ENCODE measurements at regions not wholly inside any gene's neighbourhood (a gene's known extent, or its start where the extent isn't known, plus 50 kb on each side); places are given as distances from the start of the nearest gene placed in this dataset.

DNA sequence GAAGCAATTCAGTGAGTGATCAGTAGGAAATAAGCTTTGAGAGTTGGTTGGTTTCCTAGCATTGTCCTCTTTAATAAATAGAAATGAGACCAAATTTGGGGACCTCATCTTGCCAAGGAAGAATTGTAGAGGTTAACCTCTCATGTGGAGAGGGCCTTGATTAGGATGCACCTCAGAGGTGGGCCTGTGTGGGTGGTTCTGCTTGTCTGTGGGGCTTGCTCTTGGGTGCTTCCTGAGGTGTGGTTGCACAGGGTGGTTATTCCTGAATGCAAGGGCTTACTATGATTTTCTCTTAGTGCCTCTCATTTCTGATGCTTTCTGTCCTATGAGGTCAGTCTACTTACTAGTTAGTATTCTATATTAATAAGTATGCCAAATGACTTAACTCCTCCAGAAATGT lies 89.6 kb upstream of the MGAT5 start:
- H3K27ac ChIP-seq (replicated peaks; ENCODE audit: low read length): no peak overlapping the region
- H3K18ac ChIP-seq (ENCODE audit: low read length): no peak overlapping the region
- no peaks in the 10 kb centered on the region for H3K79me1 ChIP-seq (ENCODE audit: low read depth, low read length)
- no peak overlapping the region for H4K8ac ChIP-seq (ENCODE audit: low read depth, low read length)
- peaks cover 11 to 25% of the 10 kb centered on the region in 2 donors for H3K4me1 ChIP-seq (ENCODE audit: control insufficient read depth in 2 of 2, insufficient read depth in 1 of 2, low read depth in 1 of 2, low read length in 2 of 2)
- H2BK15ac ChIP-seq (ENCODE audit: low read length): no peak overlapping the region
- no peak overlapping the region for H2BK12ac ChIP-seq (ENCODE audit: low read length)
- H2BK5ac ChIP-seq (ENCODE audit: low read length): no peak overlapping the region
- H3K4me2 ChIP-seq (ENCODE audit: insufficient read depth, low read length, poor library complexity, severe bottlenecking): no peak overlapping the region
- no peak overlapping the region for H3K4me3 ChIP-seq (ENCODE audit: low read length in 2 of 2)
- no peak overlapping the region for H2AFZ ChIP-seq (ENCODE audit: low read length)
- H3K27me3 ChIP-seq (ENCODE audit: control insufficient read depth in 3 of 3, insufficient read depth in 3 of 3, low read depth in 1 of 3, low read length in 3 of 3): no peaks in the 10 kb centered on the region
- H4K91ac ChIP-seq (ENCODE audit: low read depth, low read length, poor library complexity): no peak overlapping the region
- H3K4ac ChIP-seq (ENCODE audit: low read length): no peak overlapping the region
- no peak overlapping the region for H3K23ac ChIP-seq (ENCODE audit: low read depth, low read length, poor library complexity)
- no peak for DNase-seq (ENCODE audit: low spot score)
- H3K36me3 ChIP-seq (replicated peaks in 1 of 2; ENCODE audit: control insufficient read depth in 2 of 2, insufficient read depth in 2 of 2, low read length in 2 of 2): no peaks in the 10 kb centered on the region
- H3K14ac ChIP-seq (ENCODE audit: low read length): no peak overlapping the region
- no peak overlapping the region for H2AK5ac ChIP-seq (ENCODE audit: low read depth, low read length)
- no peaks in the 10 kb centered on the region for H3K9me3 ChIP-seq (replicated peaks in 1 of 2; ENCODE audit: control insufficient read depth in 2 of 2, insufficient read depth in 1 of 2, low read depth in 1 of 2, low read length in 2 of 2)
- H3K9ac ChIP-seq (ENCODE audit: low read depth, low read length, poor library complexity): no peak overlapping the region
- no peak overlapping the region for H2BK120ac ChIP-seq (ENCODE audit: low read depth, low read length)

DNA sequence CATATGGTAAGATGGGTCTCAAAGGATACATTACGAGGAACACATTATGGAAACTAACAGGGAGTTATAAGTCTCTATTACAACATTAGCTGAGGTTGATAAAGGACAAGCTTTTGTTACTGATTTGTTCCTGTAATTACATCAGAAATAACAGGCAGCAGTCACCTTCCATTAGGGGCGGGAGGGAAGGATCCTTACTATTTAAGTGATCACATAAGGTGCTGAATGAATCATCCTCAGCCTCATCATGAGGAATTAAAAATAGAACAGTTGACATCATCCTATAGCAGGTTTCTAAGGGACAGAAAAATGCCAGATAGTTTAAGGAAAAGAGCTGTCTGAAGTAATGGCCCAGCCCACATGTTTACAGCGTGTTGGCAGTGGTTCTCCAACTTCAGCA lies 86.9 kb upstream of the MGAT5 start:
- Histone ChIP-seq H3K18ac (ENCODE audit: low read length) (no peak overlapping the region), H4K91ac (ENCODE audit: low read depth, low read length, poor library complexity) (no peak overlapping the region), H3K27me3 (ENCODE audit: control insufficient read depth in 3 of 3, insufficient read depth in 3 of 3, low read depth in 1 of 3, low read length in 3 of 3) (no peaks in the 10 kb centered on the region), H3K4me2 (ENCODE audit: insufficient read depth, low read length, poor library complexity, severe bottlenecking) (no peak overlapping the region), H3K14ac (ENCODE audit: low read length) (no peak overlapping the region), H3K9ac (ENCODE audit: low read depth, low read length, poor library complexity) (no peak overlapping the region), H3K4ac (ENCODE audit: low read length) (no peak overlapping the region), H3K36me3 (replicated peaks in 1 of 2; ENCODE audit: control insufficient read depth in 2 of 2, insufficient read depth in 2 of 2, low read length in 2 of 2) (no peaks in the 10 kb centered on the region), H3K4me1 (ENCODE audit: control insufficient read depth in 2 of 2, insufficient read depth in 1 of 2, low read depth in 1 of 2, low read length in 2 of 2) (peaks cover 0 to 1% of the 10 kb centered on the region in 2 donors), H2AK5ac (ENCODE audit: low read depth, low read length) (no peak overlapping the region), H2BK120ac (ENCODE audit: low read depth, low read length) (no peak overlapping the region), H3K9me3 (replicated peaks in 1 of 2; ENCODE audit: control insufficient read depth in 2 of 2, insufficient read depth in 1 of 2, low read depth in 1 of 2, low read length in 2 of 2) (no peaks in the 10 kb centered on the region), H3K23ac (ENCODE audit: low read depth, low read length, poor library complexity) (no peak overlapping the region), H2BK5ac (ENCODE audit: low read length) (no peak overlapping the region), H2BK12ac (ENCODE audit: low read length) (no peak overlapping the region), H3K27ac (replicated peaks; ENCODE audit: low read length) (no peak overlapping the region), H3K79me1 (ENCODE audit: low read depth, low read length) (no peaks in the 10 kb centered on the region), H3K4me3 (ENCODE audit: low read length in 2 of 2) (no peak overlapping the region), H2BK15ac (ENCODE audit: low read length) (no peak overlapping the region), H4K8ac (ENCODE audit: low read depth, low read length) (no peak overlapping the region), H2AFZ (ENCODE audit: low read length) (no peak overlapping the region)
- WGBS, 2 donors (ENCODE audit: extremely low coverage in 2 of 2, insufficient read length in 2 of 2, insufficient replicate concordance in 1 of 2): no CpG with 5 or more reads among the region's 3 CpGs
- DNase-seq (ENCODE audit: low spot score): no peak

DNA sequence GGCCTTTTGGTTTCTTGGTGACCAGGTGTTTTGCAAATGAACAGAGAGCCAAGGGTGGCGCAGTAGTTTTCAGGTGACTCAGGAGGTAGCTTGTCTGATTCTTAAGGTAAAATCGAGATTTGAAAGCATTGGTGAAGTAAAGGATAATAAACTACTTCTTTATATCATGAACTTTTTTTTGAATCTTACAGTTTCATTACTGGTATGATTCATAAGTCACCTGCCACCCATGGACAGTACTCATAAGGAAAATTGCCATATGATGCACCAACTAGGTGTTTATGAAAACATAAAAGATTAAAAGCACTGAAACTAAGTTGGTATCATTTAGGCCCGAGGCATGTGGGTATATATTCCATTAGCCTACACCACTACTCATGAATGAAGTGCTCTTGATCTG lies 84.1 kb upstream of the MGAT5 start:
- WGBS, 2 donors (ENCODE audit: extremely low coverage in 2 of 2, insufficient read length in 2 of 2, insufficient replicate concordance in 1 of 2): no CpG with 5 or more reads among the region's 3 CpGs
- no peak overlapping the region for H3K23ac ChIP-seq (ENCODE audit: low read depth, low read length, poor library complexity)
- no peak overlapping the region for H3K27ac ChIP-seq (replicated peaks; ENCODE audit: low read length)

DNA sequence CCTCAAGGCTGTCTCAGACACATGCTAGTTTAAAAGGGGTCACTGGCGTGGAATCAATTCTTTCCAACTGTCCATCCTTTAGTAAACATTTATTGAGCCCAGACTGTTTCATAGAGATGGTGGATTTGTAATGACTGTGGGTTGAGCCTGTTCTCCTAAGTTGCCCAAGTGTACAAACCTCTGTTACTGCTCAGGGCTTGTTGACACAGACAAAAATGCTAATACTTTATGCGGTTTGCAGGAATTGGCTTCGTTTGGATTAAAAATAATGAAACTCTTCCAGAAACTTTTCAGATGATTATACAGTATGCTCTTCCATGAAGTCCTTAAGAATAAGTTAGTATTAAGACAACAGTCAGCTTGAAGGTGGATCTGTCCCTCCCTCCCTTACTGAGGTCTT lies 83.6 kb upstream of the MGAT5 start:
- H3K4ac ChIP-seq (ENCODE audit: low read length): no peak overlapping the region
- H4K8ac ChIP-seq (ENCODE audit: low read depth, low read length): no peak overlapping the region
- no peaks in the 10 kb centered on the region for H3K27me3 ChIP-seq (ENCODE audit: control insufficient read depth in 3 of 3, insufficient read depth in 3 of 3, low read depth in 1 of 3, low read length in 3 of 3)
- no peak overlapping the region for H2BK12ac ChIP-seq (ENCODE audit: low read length)
- H3K18ac ChIP-seq (ENCODE audit: low read length): no peak overlapping the region
- no peak overlapping the region for H3K9ac ChIP-seq (ENCODE audit: low read depth, low read length, poor library complexity)
- H2BK120ac ChIP-seq (ENCODE audit: low read depth, low read length): no peak overlapping the region
- H3K4me2 ChIP-seq (ENCODE audit: insufficient read depth, low read length, poor library complexity, severe bottlenecking): no peak overlapping the region
- H3K79me1 ChIP-seq (ENCODE audit: low read depth, low read length): peaks cover 2% of the 10 kb centered on the region
- no peaks in the 10 kb centered on the region for H3K36me3 ChIP-seq (replicated peaks in 1 of 2; ENCODE audit: control insufficient read depth in 2 of 2, insufficient read depth in 2 of 2, low read length in 2 of 2)
- no CpG with 5 or more reads among the region's 3 CpGs for WGBS, 2 donors (ENCODE audit: extremely low coverage in 2 of 2, insufficient read length in 2 of 2, insufficient replicate concordance in 1 of 2)
- no peaks in the 10 kb centered on the region for H3K4me1 ChIP-seq (ENCODE audit: control insufficient read depth in 2 of 2, insufficient read depth in 1 of 2, low read depth in 1 of 2, low read length in 2 of 2)
- H3K4me3 ChIP-seq (ENCODE audit: low read length in 2 of 2): no peak overlapping the region
- no peak overlapping the region for H2BK5ac ChIP-seq (ENCODE audit: low read length)
- H2AFZ ChIP-seq (ENCODE audit: low read length): no peak overlapping the region
- no peak overlapping the region for H3K14ac ChIP-seq (ENCODE audit: low read length)
- DNase-seq (ENCODE audit: low spot score): no peak
- H2BK15ac ChIP-seq (ENCODE audit: low read length): no peak overlapping the region
- no peak overlapping the region for H3K27ac ChIP-seq (replicated peaks; ENCODE audit: low read length)
- no peak overlapping the region for H3K23ac ChIP-seq (ENCODE audit: low read depth, low read length, poor library complexity)
- no peak overlapping the region for H2AK5ac ChIP-seq (ENCODE audit: low read depth, low read length)
- H4K91ac ChIP-seq (ENCODE audit: low read depth, low read length, poor library complexity): no peak overlapping the region
- H3K9me3 ChIP-seq (replicated peaks in 1 of 2; ENCODE audit: control insufficient read depth in 2 of 2, insufficient read depth in 1 of 2, low read depth in 1 of 2, low read length in 2 of 2): no peaks in the 10 kb centered on the region

More for the DNA sequence above, 84.1 kb upstream of the MGAT5 start:
- no peak overlapping the region for H3K4me3 ChIP-seq (ENCODE audit: low read length in 2 of 2)
- no peak overlapping the region for H4K8ac ChIP-seq (ENCODE audit: low read depth, low read length)
- no peak overlapping the region for H3K9ac ChIP-seq (ENCODE audit: low read depth, low read length, poor library complexity)
- no peaks in the 10 kb centered on the region for H3K9me3 ChIP-seq (replicated peaks in 1 of 2; ENCODE audit: control insufficient read depth in 2 of 2, insufficient read depth in 1 of 2, low read depth in 1 of 2, low read length in 2 of 2)
- H4K91ac ChIP-seq (ENCODE audit: low read depth, low read length, poor library complexity): no peak overlapping the region
- peaks cover 2% of the 10 kb centered on the region for H3K79me1 ChIP-seq (ENCODE audit: low read depth, low read length)
- H3K14ac ChIP-seq (ENCODE audit: low read length): no peak overlapping the region
- H3K27me3 ChIP-seq (ENCODE audit: control insufficient read depth in 3 of 3, insufficient read depth in 3 of 3, low read depth in 1 of 3, low read length in 3 of 3): no peaks in the 10 kb centered on the region
- H3K18ac ChIP-seq (ENCODE audit: low read length): no peak overlapping the region
- H3K4me1 ChIP-seq (ENCODE audit: control insufficient read depth in 2 of 2, insufficient read depth in 1 of 2, low read depth in 1 of 2, low read length in 2 of 2): no peaks in the 10 kb centered on the region
- H2BK120ac ChIP-seq (ENCODE audit: low read depth, low read length): no peak overlapping the region
- no peak overlapping the region for H2AFZ ChIP-seq (ENCODE audit: low read length)
- H3K4ac ChIP-seq (ENCODE audit: low read length): no peak overlapping the region
- no peak for DNase-seq (ENCODE audit: low spot score)
- H2BK12ac ChIP-seq (ENCODE audit: low read length): no peak overlapping the region
- no peaks in the 10 kb centered on the region for H3K36me3 ChIP-seq (replicated peaks in 1 of 2; ENCODE audit: control insufficient read depth in 2 of 2, insufficient read depth in 2 of 2, low read length in 2 of 2)
- no peak overlapping the region for H3K4me2 ChIP-seq (ENCODE audit: insufficient read depth, low read length, poor library complexity, severe bottlenecking)
- no peak overlapping the region for H2BK15ac ChIP-seq (ENCODE audit: low read length)
- no peak overlapping the region for H2AK5ac ChIP-seq (ENCODE audit: low read depth, low read length)
- H2BK5ac ChIP-seq (ENCODE audit: low read length): no peak overlapping the region

All from neuronal stem cell (in vitro differentiated cells).